ENCODE measurements at regions not wholly inside any gene's neighbourhood (a gene's known extent, or its start where the extent isn't known, plus 50 kb on each side); places are given as distances from the start of the nearest gene placed in this dataset.

- DNase-seq = no peak
Observed at GRCh38 chr9:91043056-91043810, 241.6 kb downstream of the SYK start.

GRCh38 chr9:91043811-91044175 lies 242.2 kb downstream of the SYK start:
- no peak for DNase-seq

- no peak for DNase-seq
Observed at GRCh38 chr9:91044354-91044753, 242.7 kb downstream of the SYK start.

- DNase-seq = no peak
Observed at GRCh38 chr9:91045041-91045440, 243.4 kb downstream of the SYK start.

- peak in 1 of 2 donors; percentile 39 for DNase-seq
Observed at GRCh38 chr9:91047529-91047928, 245.9 kb downstream of the SYK start.

GRCh38 chr9:91047993-91048607 lies 246.5 kb downstream of the SYK start:
- no peak for DNase-seq

- DNase-seq = no peak
Observed at GRCh38 chr9:91048749-91049148, 247.1 kb downstream of the SYK start.

GRCh38 chr9:91053824-91054223 lies 252.2 kb downstream of the SYK start:
- DNase-seq = no peak

- DNase-seq = no peak
Observed at GRCh38 chr9:91055845-91056244, 254.2 kb downstream of the SYK start.

GRCh38 chr9:91056486-91056885 lies 254.9 kb downstream of the SYK start:
- DNase-seq = no peak

- DNase-seq = no peak
Observed at GRCh38 chr9:91056917-91057316, 255.3 kb downstream of the SYK start.

GRCh38 chr9:91059713-91060112 lies 258.1 kb downstream of the SYK start:
- no peak for DNase-seq

GRCh38 chr9:91060520-91061343 lies 259.1 kb downstream of the SYK start:
- peak in 1 of 2 donors; percentile 11 for DNase-seq

- no peak for DNase-seq
Observed at GRCh38 chr9:91061506-91061905, 259.9 kb downstream of the SYK start.

- no peak for DNase-seq
Observed at GRCh38 chr9:91062281-91062680, 260.7 kb downstream of the SYK start.

GRCh38 chr9:91063471-91063870 lies 261.9 kb downstream of the SYK start:
- DNase-seq = no peak

- no peak for DNase-seq
Observed at GRCh38 chr9:91065231-91066041, 263.8 kb downstream of the SYK start.

GRCh38 chr9:91066042-91066415 lies 264.4 kb downstream of the SYK start:
- no peak for DNase-seq

GRCh38 chr9:91066856-91067255 lies 265.2 kb downstream of the SYK start:
- no peak for DNase-seq

GRCh38 chr9:91067306-91067860 lies 265.8 kb downstream of the SYK start:
- DNase-seq = no peak

- no peak for DNase-seq
Observed at GRCh38 chr9:91071184-91071990, 269.8 kb downstream of the SYK start.

All from CD4-positive, alpha-beta T cell treated with Interleukin-1 beta for 1 hour (primary cell).